GM23338 (cell line): ENCODE measurements at regions not wholly inside any gene's neighbourhood (a gene's known extent, or its start where the extent isn't known, plus 50 kb on each side); places are given as distances from the start of the nearest gene placed in this dataset.

Source experiments
- CREB1 ChIP-seq: fragments of 250-450 bp; sonication (Bioruptor Pico); IDR thresholded peaks from 2 replicates; pipeline ENCODE4 v1.5.0; 2020; ENCODE audit warnings: low read depth, mild to moderate bottlenecking, moderate library complexity
- EZH2 ChIP-seq: fragments of 200-600 bp; sonication (generic); IDR thresholded peaks from one replicate; pipeline ENCODE4 v1.8.0; 2017; ENCODE audit warnings: antibody characterized with exemption, mild to moderate bottlenecking, low read depth; ENCODE audit not compliant: unreplicated experiment
- EZH2phosphoT487 ChIP-seq: fragments of 200-600 bp; sonication (generic); IDR thresholded peaks from one replicate; pipeline ENCODE4 v1.8.1; 2018; ENCODE audit warnings: antibody characterized with exemption; ENCODE audit not compliant: unreplicated experiment
- JUNB ChIP-seq: IDR thresholded peaks from one replicate; pipeline ENCODE4 v1.6.1; 2016; ENCODE audit warnings: antibody characterized with exemption; ENCODE audit not compliant: unreplicated experiment
- NANOG ChIP-seq: IDR thresholded peaks from 2 replicates; pipeline ENCODE4 v1.6.1; 2016; ENCODE audit warnings: antibody characterized with exemption, borderline replicate concordance
- POLR2AphosphoS5 ChIP-seq: IDR thresholded peaks from 2 replicates; pipeline ENCODE4 v1.6.1; 2016; ENCODE audit warnings: antibody characterized with exemption, low read depth
- TF ChIP-seq, protein P1 (sequence below), 2 experiments: fragments of 200-600 bp in 1 of 2; sonication (generic) in 1 of 2; conservative IDR thresholded peaks; 2 replicates each; pipeline versions ENCODE4 v1.5.1 to v1.6.1; 2016 to 2017; ENCODE audit warnings: antibody characterized with exemption in 2 of 2, low read depth in 2 of 2, mild to moderate bottlenecking in 2 of 2, moderate library complexity in 1 of 2
- TF ChIP-seq, protein P2 (sequence below): IDR thresholded peaks from one replicate; pipeline ENCODE4 v1.6.1; 2018; ENCODE audit warnings: antibody characterized with exemption; ENCODE audit not compliant: unreplicated experiment
- TF ChIP-seq, protein P3 (sequence below): IDR thresholded peaks from 2 replicates; pipeline ENCODE4 v1.6.1; 2016; ENCODE audit warnings: antibody characterized with exemption
- TF ChIP-seq, protein P4 (sequence below): fragments of 250-450 bp; sonication (Bioruptor Pico); IDR thresholded peaks from 2 replicates; pipeline ENCODE4 v1.5.0; 2020; ENCODE audit warnings: mild to moderate bottlenecking, moderate library complexity

DNA sequence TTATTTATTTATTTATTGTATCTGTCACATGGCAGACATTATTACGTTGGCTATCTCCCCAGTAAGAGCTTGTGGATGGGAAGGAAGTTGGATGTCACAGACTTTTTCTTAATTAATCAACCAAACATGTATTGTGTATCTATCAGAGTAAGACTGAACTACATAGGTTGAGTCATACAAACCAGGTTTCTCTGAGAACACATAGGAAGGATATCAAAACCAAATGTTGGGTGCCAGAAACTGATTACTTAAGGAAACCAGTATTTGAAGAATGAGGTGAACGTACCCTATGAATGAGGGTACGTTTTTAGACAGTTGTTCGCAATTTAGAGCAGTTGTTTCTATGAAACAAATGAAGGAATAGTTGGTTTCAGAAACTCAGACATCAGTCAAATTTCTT, 136.4 kb downstream of the SLC17A6 start:
- TF ChIP-seq, protein P1, sequence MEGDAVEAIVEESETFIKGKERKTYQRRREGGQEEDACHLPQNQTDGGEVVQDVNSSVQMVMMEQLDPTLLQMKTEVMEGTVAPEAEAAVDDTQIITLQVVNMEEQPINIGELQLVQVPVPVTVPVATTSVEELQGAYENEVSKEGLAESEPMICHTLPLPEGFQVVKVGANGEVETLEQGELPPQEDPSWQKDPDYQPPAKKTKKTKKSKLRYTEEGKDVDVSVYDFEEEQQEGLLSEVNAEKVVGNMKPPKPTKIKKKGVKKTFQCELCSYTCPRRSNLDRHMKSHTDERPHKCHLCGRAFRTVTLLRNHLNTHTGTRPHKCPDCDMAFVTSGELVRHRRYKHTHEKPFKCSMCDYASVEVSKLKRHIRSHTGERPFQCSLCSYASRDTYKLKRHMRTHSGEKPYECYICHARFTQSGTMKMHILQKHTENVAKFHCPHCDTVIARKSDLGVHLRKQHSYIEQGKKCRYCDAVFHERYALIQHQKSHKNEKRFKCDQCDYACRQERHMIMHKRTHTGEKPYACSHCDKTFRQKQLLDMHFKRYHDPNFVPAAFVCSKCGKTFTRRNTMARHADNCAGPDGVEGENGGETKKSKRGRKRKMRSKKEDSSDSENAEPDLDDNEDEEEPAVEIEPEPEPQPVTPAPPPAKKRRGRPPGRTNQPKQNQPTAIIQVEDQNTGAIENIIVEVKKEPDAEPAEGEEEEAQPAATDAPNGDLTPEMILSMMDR (conservative IDR thresholded peaks at IDR 0.05; ENCODE audit: low read depth in 2 of 2): no peak
- TF ChIP-seq, protein P2, sequence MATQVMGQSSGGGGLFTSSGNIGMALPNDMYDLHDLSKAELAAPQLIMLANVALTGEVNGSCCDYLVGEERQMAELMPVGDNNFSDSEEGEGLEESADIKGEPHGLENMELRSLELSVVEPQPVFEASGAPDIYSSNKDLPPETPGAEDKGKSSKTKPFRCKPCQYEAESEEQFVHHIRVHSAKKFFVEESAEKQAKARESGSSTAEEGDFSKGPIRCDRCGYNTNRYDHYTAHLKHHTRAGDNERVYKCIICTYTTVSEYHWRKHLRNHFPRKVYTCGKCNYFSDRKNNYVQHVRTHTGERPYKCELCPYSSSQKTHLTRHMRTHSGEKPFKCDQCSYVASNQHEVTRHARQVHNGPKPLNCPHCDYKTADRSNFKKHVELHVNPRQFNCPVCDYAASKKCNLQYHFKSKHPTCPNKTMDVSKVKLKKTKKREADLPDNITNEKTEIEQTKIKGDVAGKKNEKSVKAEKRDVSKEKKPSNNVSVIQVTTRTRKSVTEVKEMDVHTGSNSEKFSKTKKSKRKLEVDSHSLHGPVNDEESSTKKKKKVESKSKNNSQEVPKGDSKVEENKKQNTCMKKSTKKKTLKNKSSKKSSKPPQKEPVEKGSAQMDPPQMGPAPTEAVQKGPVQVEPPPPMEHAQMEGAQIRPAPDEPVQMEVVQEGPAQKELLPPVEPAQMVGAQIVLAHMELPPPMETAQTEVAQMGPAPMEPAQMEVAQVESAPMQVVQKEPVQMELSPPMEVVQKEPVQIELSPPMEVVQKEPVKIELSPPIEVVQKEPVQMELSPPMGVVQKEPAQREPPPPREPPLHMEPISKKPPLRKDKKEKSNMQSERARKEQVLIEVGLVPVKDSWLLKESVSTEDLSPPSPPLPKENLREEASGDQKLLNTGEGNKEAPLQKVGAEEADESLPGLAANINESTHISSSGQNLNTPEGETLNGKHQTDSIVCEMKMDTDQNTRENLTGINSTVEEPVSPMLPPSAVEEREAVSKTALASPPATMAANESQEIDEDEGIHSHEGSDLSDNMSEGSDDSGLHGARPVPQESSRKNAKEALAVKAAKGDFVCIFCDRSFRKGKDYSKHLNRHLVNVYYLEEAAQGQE: no peak
- TF ChIP-seq CREB1 (CRISPR knock-in tag) (no peak), EZH2phosphoT487 (no peak), POLR2AphosphoS5 (no peak), EZH2 (no peak), NANOG (no peak), JUNB (no peak)
- TF ChIP-seq, protein P3, sequence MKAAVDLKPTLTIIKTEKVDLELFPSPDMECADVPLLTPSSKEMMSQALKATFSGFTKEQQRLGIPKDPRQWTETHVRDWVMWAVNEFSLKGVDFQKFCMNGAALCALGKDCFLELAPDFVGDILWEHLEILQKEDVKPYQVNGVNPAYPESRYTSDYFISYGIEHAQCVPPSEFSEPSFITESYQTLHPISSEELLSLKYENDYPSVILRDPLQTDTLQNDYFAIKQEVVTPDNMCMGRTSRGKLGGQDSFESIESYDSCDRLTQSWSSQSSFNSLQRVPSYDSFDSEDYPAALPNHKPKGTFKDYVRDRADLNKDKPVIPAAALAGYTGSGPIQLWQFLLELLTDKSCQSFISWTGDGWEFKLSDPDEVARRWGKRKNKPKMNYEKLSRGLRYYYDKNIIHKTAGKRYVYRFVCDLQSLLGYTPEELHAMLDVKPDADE: no peak
- TF ChIP-seq, protein P4, sequence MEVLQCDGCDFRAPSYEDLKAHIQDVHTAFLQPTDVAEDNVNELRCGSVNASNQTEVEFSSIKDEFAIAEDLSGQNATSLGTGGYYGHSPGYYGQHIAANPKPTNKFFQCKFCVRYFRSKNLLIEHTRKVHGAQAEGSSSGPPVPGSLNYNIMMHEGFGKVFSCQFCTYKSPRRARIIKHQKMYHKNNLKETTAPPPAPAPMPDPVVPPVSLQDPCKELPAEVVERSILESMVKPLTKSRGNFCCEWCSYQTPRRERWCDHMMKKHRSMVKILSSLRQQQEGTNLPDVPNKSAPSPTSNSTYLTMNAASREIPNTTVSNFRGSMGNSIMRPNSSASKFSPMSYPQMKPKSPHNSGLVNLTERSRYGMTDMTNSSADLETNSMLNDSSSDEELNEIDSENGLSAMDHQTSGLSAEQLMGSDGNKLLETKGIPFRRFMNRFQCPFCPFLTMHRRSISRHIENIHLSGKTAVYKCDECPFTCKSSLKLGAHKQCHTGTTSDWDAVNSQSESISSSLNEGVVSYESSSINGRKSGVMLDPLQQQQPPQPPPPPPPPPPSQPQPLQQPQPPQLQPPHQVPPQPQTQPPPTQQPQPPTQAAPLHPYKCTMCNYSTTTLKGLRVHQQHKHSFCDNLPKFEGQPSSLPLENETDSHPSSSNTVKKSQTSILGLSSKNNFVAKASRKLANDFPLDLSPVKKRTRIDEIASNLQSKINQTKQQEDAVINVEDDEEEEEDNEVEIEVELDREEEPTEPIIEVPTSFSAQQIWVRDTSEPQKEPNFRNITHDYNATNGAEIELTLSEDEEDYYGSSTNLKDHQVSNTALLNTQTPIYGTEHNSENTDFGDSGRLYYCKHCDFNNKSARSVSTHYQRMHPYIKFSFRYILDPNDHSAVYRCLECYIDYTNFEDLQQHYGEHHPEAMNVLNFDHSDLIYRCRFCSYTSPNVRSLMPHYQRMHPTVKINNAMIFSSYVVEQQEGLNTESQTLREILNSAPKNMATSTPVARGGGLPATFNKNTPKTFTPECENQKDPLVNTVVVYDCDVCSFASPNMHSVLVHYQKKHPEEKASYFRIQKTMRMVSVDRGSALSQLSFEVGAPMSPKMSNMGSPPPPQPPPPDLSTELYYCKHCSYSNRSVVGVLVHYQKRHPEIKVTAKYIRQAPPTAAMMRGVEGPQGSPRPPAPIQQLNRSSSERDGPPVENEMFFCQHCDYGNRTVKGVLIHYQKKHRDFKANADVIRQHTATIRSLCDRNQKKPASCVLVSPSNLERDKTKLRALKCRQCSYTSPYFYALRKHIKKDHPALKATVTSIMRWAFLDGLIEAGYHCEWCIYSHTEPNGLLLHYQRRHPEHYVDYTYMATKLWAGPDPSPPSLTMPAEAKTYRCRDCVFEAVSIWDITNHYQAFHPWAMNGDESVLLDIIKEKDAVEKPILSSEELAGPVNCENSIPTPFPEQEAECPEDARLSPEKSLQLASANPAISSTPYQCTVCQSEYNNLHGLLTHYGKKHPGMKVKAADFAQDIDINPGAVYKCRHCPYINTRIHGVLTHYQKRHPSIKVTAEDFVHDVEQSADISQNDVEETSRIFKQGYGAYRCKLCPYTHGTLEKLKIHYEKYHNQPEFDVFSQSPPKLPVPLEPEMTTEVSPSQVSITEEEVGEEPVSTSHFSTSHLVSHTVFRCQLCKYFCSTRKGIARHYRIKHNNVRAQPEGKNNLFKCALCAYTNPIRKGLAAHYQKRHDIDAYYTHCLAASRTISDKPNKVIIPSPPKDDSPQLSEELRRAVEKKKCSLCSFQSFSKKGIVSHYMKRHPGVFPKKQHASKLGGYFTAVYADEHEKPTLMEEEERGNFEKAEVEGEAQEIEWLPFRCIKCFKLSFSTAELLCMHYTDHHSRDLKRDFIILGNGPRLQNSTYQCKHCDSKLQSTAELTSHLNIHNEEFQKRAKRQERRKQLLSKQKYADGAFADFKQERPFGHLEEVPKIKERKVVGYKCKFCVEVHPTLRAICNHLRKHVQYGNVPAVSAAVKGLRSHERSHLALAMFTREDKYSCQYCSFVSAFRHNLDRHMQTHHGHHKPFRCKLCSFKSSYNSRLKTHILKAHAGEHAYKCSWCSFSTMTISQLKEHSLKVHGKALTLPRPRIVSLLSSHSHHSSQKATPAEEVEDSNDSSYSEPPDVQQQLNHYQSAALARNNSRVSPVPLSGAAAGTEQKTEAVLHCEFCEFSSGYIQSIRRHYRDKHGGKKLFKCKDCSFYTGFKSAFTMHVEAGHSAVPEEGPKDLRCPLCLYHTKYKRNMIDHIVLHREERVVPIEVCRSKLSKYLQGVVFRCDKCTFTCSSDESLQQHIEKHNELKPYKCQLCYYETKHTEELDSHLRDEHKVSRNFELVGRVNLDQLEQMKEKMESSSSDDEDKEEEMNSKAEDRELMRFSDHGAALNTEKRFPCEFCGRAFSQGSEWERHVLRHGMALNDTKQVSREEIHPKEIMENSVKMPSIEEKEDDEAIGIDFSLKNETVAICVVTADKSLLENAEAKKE (CRISPR knock-in tag): no peak
